Aorta (tissue), 5 donors: ENCODE measurements at regions not wholly inside any gene's neighbourhood (a gene's known extent, or its start where the extent isn't known, plus 50 kb on each side); places are given as distances from the start of the nearest gene placed in this dataset.

Experiments used
- ATAC-seq: fragments of 200-7000 bp; cut with Tn5 transposase; one replicate; pipeline ENCODE4 v1.9.1; 2022; ENCODE audit warnings: moderate library complexity; ENCODE audit not compliant: low FRiP score
- DNase-seq, 2 donors: peaks; one replicate each; pipeline ENCODE4 v3.0.0-alpha.2; 2020
- H3K27ac ChIP-seq, 2 donors: one replicate each; pipeline ENCODE4 v1.5.1; 2013; ENCODE audit warnings: low read length in 2 of 2, mild to moderate bottlenecking in 2 of 2, moderate library complexity in 2 of 2, control low read depth in 1 of 2, inconsistent platforms in 1 of 2, low read depth in 1 of 2
- H3K27me3 ChIP-seq, 2 donors: one replicate each; pipeline ENCODE4 v1.6.1; 2013; ENCODE audit warnings: control low read depth in 1 of 2, low read length in 1 of 2, mild to moderate bottlenecking in 1 of 2, moderate library complexity in 1 of 2; ENCODE audit not compliant: insufficient read depth in 2 of 2, control insufficient read depth in 1 of 2
- H3K36me3 ChIP-seq, 2 donors: one replicate each; pipeline ENCODE4 v1.6.1; 2013; ENCODE audit warnings: control low read depth in 1 of 2, low read length in 1 of 2, mild to moderate bottlenecking in 1 of 2; ENCODE audit not compliant: insufficient read depth in 2 of 2, control insufficient read depth in 1 of 2
- H3K4me1 ChIP-seq, 2 donors: one replicate each; pipeline ENCODE4 v1.6.1; 2013; ENCODE audit warnings: low read length in 2 of 2, control low read depth in 1 of 2, mild to moderate bottlenecking in 1 of 2, moderate library complexity in 1 of 2; ENCODE audit not compliant: insufficient read depth in 2 of 2, control insufficient read depth in 1 of 2
- H3K4me3 ChIP-seq, 2 donors: one replicate each; pipeline ENCODE4 v1.5.1; 2013; ENCODE audit warnings: low read length in 2 of 2, control low read depth in 1 of 2, mild to moderate bottlenecking in 1 of 2
- H3K9me3 ChIP-seq: one replicate; pipeline ENCODE4 v1.6.1; 2013; ENCODE audit warnings: mild to moderate bottlenecking, low read length; ENCODE audit not compliant: control insufficient read depth
- WGBS, 2 donors: extraction: QIAGEN DNeasy Blood & Tissue Kit; methylation state at CpG; one replicate each; pipeline ENCODE4 v1.1.7; 2013; 5-methylcytosine and 5-hydroxymethylcytosine counted together
- intact Hi-C, 2 donors: fragments of 100-400 bp; cut with DNase I; formaldehyde crosslinking; loops; one replicate each; pipeline versions ENCODE4 v1.14.2 to v1.15.0; 2022
- donor health status: healthy with polysubstance abuse.
- donor health status: Bipolar disorder and iron deficiency.
- donor health status: DM: no; HTN: no; CAD: no.
- donor health status: DM: no; HTN: no; CAD: no.
- donor health status: DM: yes; HTN: yes; CAD: no.

DNA sequence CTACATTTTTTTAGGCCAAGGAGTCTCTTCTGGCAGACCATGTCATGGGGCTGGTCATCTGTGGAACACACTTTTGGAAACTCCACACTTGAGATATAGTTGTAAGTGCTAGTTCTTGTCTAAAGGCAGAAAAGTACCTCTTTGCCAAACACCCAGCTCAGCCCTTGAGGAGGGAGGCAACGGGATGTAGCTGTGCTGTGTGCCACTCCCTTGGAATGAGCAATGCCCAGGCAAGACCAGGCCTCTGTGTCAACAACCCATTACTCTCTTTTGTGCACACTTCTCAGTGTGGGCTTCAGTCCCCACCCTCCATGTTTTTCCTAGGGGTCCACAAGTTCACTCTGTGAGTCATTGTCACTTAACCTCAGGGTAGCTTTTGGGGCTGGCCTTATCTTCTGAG is 528.3 kb upstream of the CFAP20DC start:
- no peak for ATAC-seq
- H3K27me3 ChIP-seq: no peaks in the 10 kb centered on the region
- no peak overlapping the region for H3K27ac ChIP-seq
- no peaks in the 10 kb centered on the region for H3K36me3 ChIP-seq
- intact Hi-C loops: loop anchor here in 1 of 2 donors (5.0 kb wide), 1 partner anchor 279 kb away; no protein-coding TSS in a partner anchor
- no peaks in the 10 kb centered on the region for H3K4me1 ChIP-seq
- WGBS, 2 donors: 32 to 33% methylated on average over 1 of the region's 1 CpG
- DNase-seq: no peak
- H3K4me3 ChIP-seq: no peak overlapping the region
- no peaks in the 10 kb centered on the region for H3K9me3 ChIP-seq

DNA sequence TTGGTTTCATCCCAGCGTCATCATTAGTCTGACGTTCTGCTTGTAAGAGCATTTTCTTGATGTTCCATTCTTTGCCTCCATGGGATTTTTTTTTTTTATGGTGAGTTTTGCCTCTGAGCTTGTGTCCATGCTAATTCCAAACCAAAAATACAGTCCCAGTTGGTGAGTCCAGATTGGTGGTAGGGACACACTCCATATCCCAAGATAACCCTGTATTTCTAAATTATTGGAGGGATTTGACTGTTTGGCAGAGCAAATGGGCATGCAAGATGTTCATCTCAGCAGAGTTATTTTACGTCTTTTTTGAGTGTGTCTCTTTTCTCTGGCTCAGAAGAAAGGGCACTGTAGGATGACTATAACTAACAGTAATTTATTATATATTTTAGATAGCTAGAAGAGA is 526.8 kb upstream of the CFAP20DC start:
- intact Hi-C loops: loop anchor here in 1 of 2 donors (5.0 kb wide), 1 partner anchor 281 kb away; no protein-coding TSS in a partner anchor
- DNase-seq: no peak

DNA sequence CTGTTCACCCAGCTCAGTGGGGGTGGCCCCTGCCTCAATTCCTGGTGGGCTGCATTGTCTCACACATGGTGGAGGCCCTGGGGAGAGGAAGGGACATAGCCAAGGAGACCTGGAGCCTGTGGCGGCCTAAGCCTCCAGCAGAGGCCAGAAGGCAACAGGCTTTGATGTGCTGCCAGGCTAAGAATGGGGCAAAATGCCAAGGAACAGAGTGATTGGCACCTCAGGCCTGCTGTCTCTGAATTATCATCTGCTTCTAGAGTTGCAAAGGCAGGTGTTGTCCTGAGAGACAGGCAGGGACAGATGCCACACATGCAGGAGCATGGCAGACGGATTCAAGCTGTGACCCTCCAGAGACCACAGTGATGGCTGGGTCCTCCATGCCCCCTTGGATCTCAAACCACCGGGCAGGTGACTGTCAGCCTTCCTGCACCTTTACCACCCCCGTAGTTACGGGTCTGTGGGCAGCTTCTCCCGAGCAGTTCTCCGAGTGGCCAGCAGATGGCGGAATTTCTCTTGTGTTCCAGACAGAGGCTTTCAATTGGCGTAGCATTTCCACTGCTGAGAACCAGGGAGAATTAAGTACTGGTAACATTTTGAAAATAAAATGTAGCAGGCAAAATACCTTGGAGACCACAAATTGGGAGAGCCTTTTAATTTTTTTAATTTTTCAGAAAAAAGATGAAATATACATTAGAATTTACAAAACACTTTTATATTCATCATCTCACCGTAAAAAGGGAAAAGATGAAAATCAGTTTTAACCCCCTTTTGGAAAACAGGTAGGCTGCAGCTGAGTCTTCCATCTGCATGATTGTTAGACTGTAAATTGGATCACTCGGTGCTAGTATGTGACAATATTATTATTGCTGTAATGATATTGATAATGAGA is 525.5 kb upstream of the CFAP20DC start:
- WGBS, 2 donors: 23% methylated on average over 11 of the region's 11 CpGs

More for the DNA sequence above, 526.8 kb upstream of the CFAP20DC start:
- no peak for ATAC-seq
- WGBS, 2 donors: 74 to 87% methylated on average over 3 of the region's 3 CpGs
- no peaks in the 10 kb centered on the region for H3K36me3 ChIP-seq
- no peaks in the 10 kb centered on the region for H3K4me1 ChIP-seq
- H3K27ac ChIP-seq: no peak overlapping the region
- H3K9me3 ChIP-seq: no peaks in the 10 kb centered on the region
- no peaks in the 10 kb centered on the region for H3K27me3 ChIP-seq
- H3K4me3 ChIP-seq: no peak overlapping the region

DNA sequence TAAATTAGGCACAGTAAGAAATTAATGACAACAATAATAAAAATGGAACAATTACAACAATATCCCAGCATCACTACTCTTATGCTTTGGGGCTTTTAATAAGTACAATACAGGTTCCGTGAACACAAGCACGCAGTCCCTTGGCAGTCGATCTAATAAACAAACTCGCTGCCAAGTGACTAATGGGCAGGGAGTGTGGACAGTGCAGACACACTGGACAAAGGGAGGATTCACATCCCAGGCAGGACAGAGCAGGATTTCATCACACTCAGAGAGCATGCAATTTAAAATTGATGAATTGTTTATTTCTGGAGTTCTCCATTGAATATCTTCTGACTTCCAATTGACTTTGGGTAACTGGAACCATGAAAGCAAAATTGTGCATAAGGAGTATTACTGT is 524.1 kb upstream of the CFAP20DC start:
- H3K9me3 ChIP-seq: no peaks in the 10 kb centered on the region
- no peaks in the 10 kb centered on the region for H3K27me3 ChIP-seq
- H3K4me3 ChIP-seq: no peak overlapping the region
- DNase-seq (no peak), ATAC-seq (no peak)
- no peaks in the 10 kb centered on the region for H3K4me1 ChIP-seq
- H3K36me3 ChIP-seq: no peaks in the 10 kb centered on the region
- intact Hi-C loops: no loop called here
- no peak overlapping the region for H3K27ac ChIP-seq
- 30 to 32% methylated on average over 4 of the region's 4 CpGs for WGBS, 2 donors

More for the DNA sequence above, 525.5 kb upstream of the CFAP20DC start:
- DNase-seq (peak; percentile 86 to 94), ATAC-seq (peak; percentile 81)
- no peaks in the 10 kb centered on the region for H3K9me3 ChIP-seq
- H3K4me3 ChIP-seq: no peak overlapping the region
- intact Hi-C loops: loop anchor here (1.0 to 5.0 kb wide), 2 partner anchors 282 kb away; no protein-coding TSS in a partner anchor
- H3K27me3 ChIP-seq: no peaks in the 10 kb centered on the region
- no peaks in the 10 kb centered on the region for H3K36me3 ChIP-seq
- no peak overlapping the region for H3K27ac ChIP-seq
- no peaks in the 10 kb centered on the region for H3K4me1 ChIP-seq

DNA sequence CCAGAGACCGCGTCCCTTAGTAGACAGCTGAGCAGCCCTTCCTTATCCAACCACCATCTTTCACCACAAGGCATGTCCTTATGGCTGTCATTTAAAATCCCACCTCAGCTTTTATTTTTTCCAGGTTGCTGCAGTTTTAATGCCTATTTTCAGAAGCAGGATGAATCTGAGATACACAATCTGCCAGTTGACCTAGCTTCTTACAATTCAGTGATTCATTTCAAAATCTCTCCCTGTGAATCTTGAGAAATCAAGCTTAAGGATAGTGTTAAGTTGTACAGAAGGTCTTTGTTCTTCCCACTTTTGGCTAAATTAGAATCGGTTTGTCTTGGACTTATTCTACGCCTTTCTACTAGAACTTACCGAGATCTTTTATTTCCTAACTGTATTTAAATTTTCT is 522.3 kb upstream of the CFAP20DC start:
- Histone ChIP-seq H3K27ac (no peak overlapping the region), H3K36me3 (no peaks in the 10 kb centered on the region), H3K9me3 (no peaks in the 10 kb centered on the region), H3K4me1 (no peaks in the 10 kb centered on the region), H3K27me3 (no peaks in the 10 kb centered on the region), H3K4me3 (no peak overlapping the region)
- ATAC-seq: no peak
- 95 to 98% methylated on average over 5 of the region's 5 CpGs for WGBS, 2 donors
- no peak for DNase-seq
- intact Hi-C loops: no loop called here

DNA sequence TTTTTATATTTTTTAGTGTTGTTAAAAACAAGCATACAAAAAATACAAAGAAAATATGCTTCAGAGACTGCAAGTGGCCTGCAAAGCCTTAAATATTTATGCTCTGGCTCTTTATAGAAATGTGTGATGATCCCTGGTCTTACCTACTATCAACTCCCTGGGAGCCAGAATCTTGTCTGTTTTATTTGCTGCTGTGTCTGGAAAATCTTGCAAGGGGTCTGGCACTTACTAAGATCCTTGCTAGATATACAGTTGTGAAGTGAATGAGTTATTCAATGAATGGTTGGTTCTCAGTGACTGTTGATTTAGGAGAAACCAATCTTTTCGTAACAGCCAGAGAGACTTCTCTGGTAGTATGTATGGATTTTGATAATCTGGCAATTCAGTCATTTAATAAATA is 521.0 kb upstream of the CFAP20DC start:
- H3K4me1 ChIP-seq: no peaks in the 10 kb centered on the region
- no peak overlapping the region for H3K27ac ChIP-seq
- DNase-seq (no peak), ATAC-seq (no peak)
- WGBS, 2 donors: 88 to 94% methylated on average over 1 of the region's 1 CpG
- no peak overlapping the region for H3K4me3 ChIP-seq
- intact Hi-C loops: no loop called here
- no peaks in the 10 kb centered on the region for H3K9me3 ChIP-seq
- H3K27me3 ChIP-seq: no peaks in the 10 kb centered on the region
- no peaks in the 10 kb centered on the region for H3K36me3 ChIP-seq

DNA sequence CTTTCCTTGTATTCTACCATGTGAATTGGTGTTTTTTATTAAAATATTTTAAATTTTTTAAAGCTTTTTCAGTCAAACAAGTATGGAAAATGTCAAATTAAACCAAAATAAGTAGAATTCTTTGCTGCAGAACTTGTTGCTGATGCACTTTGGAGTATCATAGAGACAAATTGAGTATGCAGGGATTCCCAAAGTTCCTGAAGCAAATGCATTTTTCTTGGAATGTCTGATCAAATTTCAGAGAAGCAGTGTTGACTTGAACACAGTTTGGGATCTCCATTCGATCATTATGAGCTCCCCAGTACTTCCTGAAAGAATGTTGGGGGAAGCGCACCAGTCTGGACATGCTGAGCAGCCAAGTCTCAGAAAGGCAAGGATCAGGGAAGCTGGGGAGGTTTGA is 517.8 kb upstream of the CFAP20DC start:
- ATAC-seq (no peak), DNase-seq (no peak)
- no peaks in the 10 kb centered on the region for H3K27me3 ChIP-seq
- no peak overlapping the region for H3K27ac ChIP-seq
- H3K36me3 ChIP-seq: no peaks in the 10 kb centered on the region
- H3K4me3 ChIP-seq: no peak overlapping the region
- intact Hi-C loops: no loop called here
- H3K9me3 ChIP-seq: no peaks in the 10 kb centered on the region
- whole genome bisulfite sequencing, 2 donors: 76 to 80% methylated on average over 2 of the region's 2 CpGs
- no peaks in the 10 kb centered on the region for H3K4me1 ChIP-seq

DNA sequence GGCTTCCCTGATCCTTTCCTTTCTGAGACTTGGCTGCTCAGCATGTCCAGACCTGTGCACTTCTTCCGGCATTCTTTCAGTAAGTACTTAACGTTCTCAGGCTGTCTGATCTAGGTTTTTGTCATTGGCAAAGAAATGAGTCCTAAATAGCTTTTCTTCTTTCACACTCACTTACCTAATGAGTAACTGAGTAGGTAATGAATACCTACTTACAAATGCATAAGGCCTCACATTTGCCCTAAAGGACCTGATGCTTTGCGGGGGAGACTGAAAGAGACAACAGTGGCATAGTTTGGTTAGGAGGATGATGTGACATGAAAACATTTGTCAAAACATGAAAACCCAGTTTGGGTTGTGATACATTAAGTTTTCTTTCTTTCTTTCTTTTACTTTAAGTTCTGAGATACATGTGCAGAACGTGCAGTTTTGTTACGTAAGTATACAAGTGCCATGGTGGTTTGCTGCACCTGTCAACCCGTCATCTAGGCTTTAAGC is 516.7 kb upstream of the CFAP20DC start:
- no peaks in the 10 kb centered on the region for H3K4me1 ChIP-seq
- no peaks in the 10 kb centered on the region for H3K27me3 ChIP-seq
- H3K27ac ChIP-seq: no peak overlapping the region
- H3K4me3 ChIP-seq: no peak overlapping the region
- intact Hi-C loops: no loop called here
- WGBS, 2 donors: 89 to 94% methylated on average over 6 of the region's 6 CpGs
- no peaks in the 10 kb centered on the region for H3K9me3 ChIP-seq
- no peaks in the 10 kb centered on the region for H3K36me3 ChIP-seq
- DNase-seq (no peak), ATAC-seq (no peak)

DNA sequence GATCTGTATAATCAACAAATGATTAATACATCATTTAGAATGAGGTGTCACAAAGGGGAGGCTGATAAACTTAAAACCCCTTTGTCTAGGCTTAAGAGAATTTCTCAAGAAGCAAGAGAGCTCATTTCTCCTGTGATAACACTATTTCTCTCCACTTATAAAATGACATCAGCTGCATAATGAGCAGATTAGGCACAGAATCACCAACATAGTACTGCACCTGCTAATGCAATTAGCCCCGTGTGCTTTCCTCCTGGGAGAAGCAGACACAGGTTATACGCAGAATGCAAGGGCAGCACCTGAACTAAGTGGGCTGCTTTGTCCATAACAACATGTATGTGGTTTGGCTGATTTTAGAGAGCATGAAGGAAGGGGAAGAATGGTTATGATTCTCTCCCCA is 515.3 kb upstream of the CFAP20DC start:
- DNase-seq (no peak), ATAC-seq (no peak)
- no peak overlapping the region for H3K4me3 ChIP-seq
- peaks cover 2% of the 10 kb centered on the region for H3K9me3 ChIP-seq
- H3K27me3 ChIP-seq: no peaks in the 10 kb centered on the region
- WGBS, 2 donors: 92 to 96% methylated on average over 2 of the region's 2 CpGs
- H3K36me3 ChIP-seq: no peaks in the 10 kb centered on the region
- no peak overlapping the region for H3K27ac ChIP-seq
- intact Hi-C loops: no loop called here
- H3K4me1 ChIP-seq: no peaks in the 10 kb centered on the region
